ENCODE measurements at regions not wholly inside any gene's neighbourhood (a gene's known extent, or its start where the extent isn't known, plus 50 kb on each side); places are given as distances from the start of the nearest gene placed in this dataset.

- in situ Hi-C loops (cut with HindIII; ENCODE audit: low sequenced_read_pairs) = no loop called here
Observed at GRCh38 chr1:168391851-168392681, 111.4 kb downstream of the TBX19 start.

GRCh38 chr1:168390271-168390670 lies 109.6 kb downstream of the TBX19 start:
- in situ Hi-C loops (cut with HindIII; ENCODE audit: low sequenced_read_pairs) = no loop called here

DNA sequence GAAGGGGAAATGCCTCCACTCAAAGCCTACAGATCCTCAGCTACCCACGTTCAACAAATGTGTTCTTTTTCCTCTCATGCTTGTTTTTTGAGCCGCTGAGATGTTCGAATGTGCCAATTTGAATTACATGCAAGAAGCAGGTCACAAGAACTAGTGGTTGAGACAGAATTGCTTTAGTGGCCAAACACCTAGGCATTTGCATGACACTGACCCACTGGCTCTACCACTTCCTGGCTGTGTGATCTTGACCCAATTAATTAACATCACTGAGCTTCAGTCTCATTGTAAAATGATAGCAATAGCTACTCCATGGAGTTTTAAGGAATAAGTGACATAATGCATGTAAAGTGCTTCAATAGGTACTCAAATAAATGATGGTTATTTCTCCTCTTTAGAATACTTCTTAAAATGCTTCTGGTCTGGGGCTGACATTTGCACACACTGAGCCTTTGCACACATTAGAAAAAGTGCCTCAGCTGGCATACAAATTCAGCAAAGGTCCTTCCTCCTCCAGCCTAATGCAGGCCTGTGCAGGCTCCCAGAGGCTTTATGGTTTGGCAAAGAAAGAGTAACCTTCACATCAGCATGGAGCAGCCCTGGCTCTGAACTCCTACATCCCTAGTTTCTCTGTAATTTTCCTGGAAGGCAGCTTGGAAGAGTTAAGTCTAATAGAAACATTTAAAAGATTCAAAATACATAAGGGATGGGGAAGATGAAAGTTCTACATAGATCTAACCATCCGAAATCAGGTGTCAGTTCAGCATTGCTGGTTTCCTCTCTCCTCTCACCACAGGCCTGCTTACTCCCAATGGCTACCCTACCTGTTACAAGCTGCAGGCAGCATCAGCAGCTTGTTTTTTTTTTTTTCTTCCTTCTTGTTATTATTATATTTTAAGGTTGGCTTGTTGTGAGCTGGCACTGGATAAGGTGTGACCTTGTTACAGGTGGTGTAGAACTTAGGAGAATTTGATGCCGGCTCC lies 107.4 kb downstream of the TBX19 start:
- in situ Hi-C loops (cut with HindIII; ENCODE audit: low sequenced_read_pairs) = no loop called here

DNA sequence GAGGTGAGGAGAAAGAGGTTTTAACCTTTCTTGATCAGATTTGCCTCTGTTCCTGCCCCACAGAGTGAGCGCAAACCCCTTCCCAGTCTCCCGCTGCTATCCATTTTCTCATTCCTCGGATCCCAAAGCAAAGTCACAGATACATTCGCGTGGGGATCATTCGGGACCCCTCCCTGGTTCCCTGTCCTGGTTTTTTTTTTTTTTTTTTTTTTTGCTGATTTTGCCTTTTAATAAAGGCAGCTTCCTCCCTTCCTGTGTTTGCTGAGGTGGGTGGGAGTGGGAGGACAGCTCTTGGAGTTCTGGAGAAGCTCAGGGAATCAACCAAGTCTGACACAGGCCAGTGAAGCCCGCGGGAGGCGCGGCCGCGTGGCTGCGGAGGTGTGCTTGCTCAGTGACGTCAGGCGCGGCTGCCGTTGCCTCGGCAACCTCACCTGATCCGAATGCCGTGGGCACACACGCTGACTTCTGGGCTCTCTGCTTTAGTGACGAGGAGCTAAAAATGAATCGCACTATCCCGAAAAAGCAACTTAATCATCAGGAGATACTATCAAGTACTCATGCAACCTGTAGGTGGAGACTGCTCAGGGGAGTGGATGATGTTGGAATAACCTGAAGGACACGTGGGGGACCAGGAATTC lies 106.4 kb downstream of the TBX19 start:
- in situ Hi-C loops (cut with HindIII; ENCODE audit: low sequenced_read_pairs) = no loop called here

DNA sequence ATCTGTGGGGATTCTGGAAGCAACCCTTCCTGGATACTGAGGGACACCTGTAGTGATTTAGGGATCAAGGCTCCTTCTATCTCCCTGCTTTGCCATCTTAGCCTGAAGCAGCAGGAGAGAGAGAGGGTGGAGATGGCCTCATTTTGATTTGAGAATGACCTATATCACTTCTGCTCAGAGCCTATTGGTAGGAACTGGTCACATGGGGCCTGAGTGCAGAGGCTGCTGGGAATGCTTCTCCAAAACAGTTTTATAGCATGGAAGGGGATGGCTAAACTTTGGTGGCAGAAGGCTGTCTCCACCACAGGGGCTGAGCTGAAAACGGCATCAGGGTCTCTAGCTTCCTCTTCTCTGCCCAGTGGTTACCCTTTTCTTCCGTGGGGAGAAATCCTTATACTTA lies 105.8 kb downstream of the TBX19 start:
- in situ Hi-C loops (cut with HindIII; ENCODE audit: low sequenced_read_pairs) = no loop called here

DNA sequence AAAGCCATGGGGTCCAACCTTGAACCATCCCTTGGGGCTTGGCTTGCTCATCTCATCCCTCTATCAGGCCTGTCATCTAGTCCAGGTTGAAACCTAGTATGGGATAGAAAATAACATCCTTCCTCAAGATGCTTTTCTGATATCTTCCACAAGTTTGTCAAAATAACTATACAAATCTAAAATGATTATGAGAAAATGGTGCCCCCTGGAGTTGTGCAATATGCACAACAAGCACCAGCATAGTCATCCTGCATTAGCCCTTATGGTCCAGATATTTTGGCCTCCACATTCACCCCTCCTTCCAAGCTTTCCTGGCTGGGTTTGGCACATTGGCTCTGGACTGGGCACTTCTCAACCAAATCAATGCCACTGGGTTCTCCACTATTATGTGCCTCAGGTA lies 101.2 kb downstream of the TBX19 start:
- in situ Hi-C loops (cut with HindIII; ENCODE audit: low sequenced_read_pairs) = no loop called here

DNA sequence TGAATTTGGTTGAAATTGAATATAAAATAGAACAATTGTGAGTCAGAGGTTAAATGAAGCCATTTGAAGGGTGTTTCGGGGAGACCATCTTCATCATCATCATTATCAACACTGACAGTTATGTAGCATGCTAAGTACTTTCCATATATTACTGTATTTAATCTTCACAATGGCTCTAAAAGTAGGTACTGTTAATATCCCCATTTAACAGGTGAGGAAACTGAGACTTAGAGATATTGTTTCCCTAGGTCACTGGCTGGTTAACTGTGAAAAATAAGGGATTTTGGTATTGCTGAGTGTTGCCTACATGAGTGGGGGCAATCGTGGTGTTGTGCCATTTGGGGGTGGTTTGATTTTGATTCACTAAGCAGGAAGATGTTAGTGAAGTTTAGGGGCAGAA lies 100.3 kb downstream of the TBX19 start:
- in situ Hi-C loops (cut with HindIII; ENCODE audit: low sequenced_read_pairs) = no loop called here

- in situ Hi-C loops (cut with HindIII; ENCODE audit: low sequenced_read_pairs) = no loop called here
Observed at GRCh38 chr1:168379104-168379860, 98.6 kb downstream of the TBX19 start.

DNA sequence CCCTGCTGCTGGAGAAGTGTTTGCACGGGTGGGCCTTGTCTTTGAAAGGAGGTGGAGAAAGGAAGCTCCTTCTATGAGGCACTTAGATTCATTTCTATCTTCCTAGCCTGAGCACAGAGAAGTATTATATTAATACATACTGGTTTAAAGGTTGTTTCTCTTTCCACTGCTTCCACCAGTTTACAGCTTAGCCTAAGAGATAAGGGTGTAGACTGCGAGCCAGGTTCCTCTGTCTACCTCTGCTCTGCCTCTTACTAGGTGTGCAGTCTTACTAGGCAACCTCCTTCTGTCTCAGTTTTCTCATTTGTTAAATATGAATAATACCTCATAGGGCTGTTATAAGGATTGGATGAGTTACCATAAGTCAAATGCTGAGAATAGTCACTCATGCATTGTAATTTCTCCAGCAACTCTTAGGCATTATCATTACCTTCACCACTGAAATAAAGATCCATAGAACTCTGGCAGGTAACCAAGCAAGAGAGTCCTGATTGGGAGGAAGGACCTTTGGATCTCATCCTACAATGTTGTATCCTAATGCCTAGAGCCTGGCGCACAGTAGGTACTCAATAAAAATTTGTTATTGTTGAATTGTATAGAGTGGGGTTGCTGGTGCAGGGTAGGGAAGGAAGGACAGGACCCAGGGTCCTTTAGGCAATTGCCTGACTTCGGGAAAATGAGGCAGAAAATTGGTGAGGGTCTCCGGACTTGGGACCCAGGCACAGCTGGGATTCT lies 95.1 kb downstream of the TBX19 start:
- in situ Hi-C loops (cut with HindIII; ENCODE audit: low sequenced_read_pairs) = no loop called here

- in situ Hi-C loops (cut with HindIII; ENCODE audit: low sequenced_read_pairs) = no loop called here
Observed at GRCh38 chr1:168374566-168374965, 93.9 kb downstream of the TBX19 start.

GRCh38 chr1:168373869-168374268 lies 93.2 kb downstream of the TBX19 start:
- in situ Hi-C loops (cut with HindIII; ENCODE audit: low sequenced_read_pairs) = no loop called here

DNA sequence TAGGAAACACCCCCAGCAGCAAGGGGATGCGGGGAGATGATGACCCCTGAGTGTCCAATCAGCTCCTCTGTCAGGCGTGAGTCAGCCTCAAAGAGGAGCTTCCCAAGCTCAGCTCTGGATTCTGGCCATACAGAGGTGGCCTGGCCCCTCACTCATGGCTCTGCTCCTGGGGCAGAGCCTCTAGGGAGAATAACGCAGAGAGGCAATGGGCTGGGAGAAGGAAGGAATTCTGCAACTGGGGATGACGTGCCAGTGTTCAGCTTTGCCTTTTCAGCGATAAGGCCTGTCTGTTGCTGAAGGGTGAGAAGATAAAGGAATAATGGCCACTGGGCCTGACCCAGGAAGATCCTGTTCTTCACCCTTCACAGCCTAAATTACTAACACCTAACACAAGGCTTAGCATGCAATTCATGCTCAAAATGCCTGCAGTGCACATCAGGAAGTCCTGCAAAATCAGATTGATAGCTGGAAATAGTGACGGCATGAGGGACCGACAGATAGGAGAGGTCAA lies 92.2 kb downstream of the TBX19 start:
- in situ Hi-C loops (cut with HindIII; ENCODE audit: low sequenced_read_pairs) = no loop called here

DNA sequence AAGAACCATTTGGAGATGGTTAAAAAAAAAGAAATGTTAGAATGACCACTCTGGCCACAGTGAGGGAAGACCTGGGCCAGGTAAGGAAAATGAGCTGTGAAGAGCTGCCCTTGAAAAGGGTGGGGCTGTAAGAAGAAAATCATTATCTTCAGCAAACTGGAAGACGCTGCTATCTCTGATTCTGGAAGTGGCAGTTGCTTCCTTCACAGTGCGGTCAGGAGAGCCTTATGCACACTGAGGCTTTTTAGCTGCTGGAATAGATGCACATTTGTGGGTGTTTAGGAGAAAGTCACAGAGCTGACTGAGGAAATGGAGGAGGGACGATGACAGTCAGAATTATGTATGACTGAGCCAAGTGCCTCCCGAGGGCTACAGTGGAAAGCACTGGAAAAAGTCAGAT lies 91.6 kb downstream of the TBX19 start:
- in situ Hi-C loops (cut with HindIII; ENCODE audit: low sequenced_read_pairs) = no loop called here

- in situ Hi-C loops (cut with HindIII; ENCODE audit: low sequenced_read_pairs) = no loop called here
Observed at GRCh38 chr1:168371477-168371876, 90.8 kb downstream of the TBX19 start.

- in situ Hi-C loops (cut with HindIII; ENCODE audit: low sequenced_read_pairs) = no loop called here
Observed at GRCh38 chr1:168370586-168370985, 89.9 kb downstream of the TBX19 start.

GRCh38 chr1:168369655-168370054 lies 89.0 kb downstream of the TBX19 start:
- in situ Hi-C loops (cut with HindIII; ENCODE audit: low sequenced_read_pairs) = no loop called here

- in situ Hi-C loops (cut with HindIII; ENCODE audit: low sequenced_read_pairs) = no loop called here
Observed at GRCh38 chr1:168368131-168368530, 87.5 kb downstream of the TBX19 start.

- in situ Hi-C loops (cut with HindIII; ENCODE audit: low sequenced_read_pairs) = no loop called here
Observed at GRCh38 chr1:168365719-168366479, 85.2 kb downstream of the TBX19 start.

All from endothelial cell of hepatic sinusoid (primary cell).